ENCODE measurements at regions not wholly inside any gene's neighbourhood (a gene's known extent, or its start where the extent isn't known, plus 50 kb on each side); places are given as distances from the start of the nearest gene placed in this dataset.

DNA sequence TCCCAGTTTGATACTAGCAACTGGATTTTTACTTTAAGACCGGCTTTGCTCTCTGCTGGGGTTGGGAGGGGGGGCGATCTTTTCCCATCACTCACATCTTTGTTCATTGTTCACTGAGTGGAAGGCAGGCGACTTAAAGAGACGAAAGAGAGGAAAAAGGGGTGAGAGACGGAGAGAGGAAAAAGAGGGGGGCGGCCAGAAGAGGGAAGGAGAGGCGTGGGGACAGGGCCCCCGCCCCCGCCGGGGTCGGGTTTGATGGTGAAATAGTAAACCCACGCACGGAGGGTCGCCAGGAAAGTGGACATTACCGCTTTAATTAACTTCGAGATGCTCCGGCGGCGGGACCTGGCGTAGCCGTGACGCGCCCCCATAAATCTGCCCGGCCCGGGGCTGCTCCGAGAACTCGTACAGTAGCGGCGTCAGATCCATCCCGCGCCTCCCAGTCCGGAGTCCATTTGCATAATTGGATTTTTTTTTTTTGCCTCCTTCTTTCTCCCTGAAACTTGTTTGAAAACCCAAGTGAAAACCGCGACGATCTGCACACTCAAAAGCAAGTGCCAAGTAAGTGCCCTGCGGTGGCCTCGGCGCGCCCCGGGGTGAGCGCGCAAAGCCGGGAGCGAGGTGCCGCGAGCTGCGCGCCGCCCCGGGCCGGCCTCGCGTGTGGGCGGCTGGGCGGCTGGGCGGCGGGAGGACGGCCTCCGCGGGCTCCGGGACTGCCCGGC is 143.9 kb upstream of the ZNF536 start:
- TF ChIP-seq, protein P1, sequence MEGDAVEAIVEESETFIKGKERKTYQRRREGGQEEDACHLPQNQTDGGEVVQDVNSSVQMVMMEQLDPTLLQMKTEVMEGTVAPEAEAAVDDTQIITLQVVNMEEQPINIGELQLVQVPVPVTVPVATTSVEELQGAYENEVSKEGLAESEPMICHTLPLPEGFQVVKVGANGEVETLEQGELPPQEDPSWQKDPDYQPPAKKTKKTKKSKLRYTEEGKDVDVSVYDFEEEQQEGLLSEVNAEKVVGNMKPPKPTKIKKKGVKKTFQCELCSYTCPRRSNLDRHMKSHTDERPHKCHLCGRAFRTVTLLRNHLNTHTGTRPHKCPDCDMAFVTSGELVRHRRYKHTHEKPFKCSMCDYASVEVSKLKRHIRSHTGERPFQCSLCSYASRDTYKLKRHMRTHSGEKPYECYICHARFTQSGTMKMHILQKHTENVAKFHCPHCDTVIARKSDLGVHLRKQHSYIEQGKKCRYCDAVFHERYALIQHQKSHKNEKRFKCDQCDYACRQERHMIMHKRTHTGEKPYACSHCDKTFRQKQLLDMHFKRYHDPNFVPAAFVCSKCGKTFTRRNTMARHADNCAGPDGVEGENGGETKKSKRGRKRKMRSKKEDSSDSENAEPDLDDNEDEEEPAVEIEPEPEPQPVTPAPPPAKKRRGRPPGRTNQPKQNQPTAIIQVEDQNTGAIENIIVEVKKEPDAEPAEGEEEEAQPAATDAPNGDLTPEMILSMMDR (IDR thresholded peaks at IDR 0.05 in 2 of 3, conservative IDR thresholded peaks at IDR 0.05 in 1 of 3; ENCODE audit: control insufficient read depth in 2 of 3, extremely low read depth in 1 of 3, insufficient read depth in 1 of 3, low read depth in 3 of 3, low read length in 3 of 3) = no peak
- TF ChIP-seq NR2C2 (IDR thresholded peaks at IDR 0.05; ENCODE audit: borderline replicate concordance, control insufficient read depth, insufficient read length, low read depth) (no peak), CHD1 (IDR thresholded peaks at IDR 0.05; ENCODE audit: low read depth, low read length) (no peak), TCF3 (IDR thresholded peaks at IDR 0.05; ENCODE audit: borderline replicate concordance, insufficient read depth, low read depth, low read length) (no peak), TCF7 (IDR thresholded peaks at IDR 0.05; ENCODE audit: borderline replicate concordance) (no peak), SUZ12 (IDR thresholded peaks at IDR 0.05; ENCODE audit: unreplicated experiment) (no peak), HDGF (IDR thresholded peaks at IDR 0.05) (no peak), TCF12 (IDR thresholded peaks at IDR 0.05; ENCODE audit: low read depth, low read length) (no peak), SREBF2 (IDR thresholded peaks at IDR 0.05; ENCODE audit: low read length) (no peak), GABPA (IDR thresholded peaks at IDR 0.05; ENCODE audit: low read depth) (no peak), IRF4 (IDR thresholded peaks at IDR 0.05; ENCODE audit: low read depth, low read length) (no peak)
- TF ChIP-seq, protein P2, sequence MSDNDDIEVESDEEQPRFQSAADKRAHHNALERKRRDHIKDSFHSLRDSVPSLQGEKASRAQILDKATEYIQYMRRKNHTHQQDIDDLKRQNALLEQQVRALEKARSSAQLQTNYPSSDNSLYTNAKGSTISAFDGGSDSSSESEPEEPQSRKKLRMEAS (IDR thresholded peaks at IDR 0.05; ENCODE audit: low read depth, low read length) = no peak
- TF ChIP-seq, protein P3, sequence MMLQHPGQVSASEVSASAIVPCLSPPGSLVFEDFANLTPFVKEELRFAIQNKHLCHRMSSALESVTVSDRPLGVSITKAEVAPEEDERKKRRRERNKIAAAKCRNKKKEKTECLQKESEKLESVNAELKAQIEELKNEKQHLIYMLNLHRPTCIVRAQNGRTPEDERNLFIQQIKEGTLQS (IDR thresholded peaks at IDR 0.05; ENCODE audit: borderline replicate concordance, extremely low read depth, low read depth, low read length) = no peak
